H9 (cell line): ENCODE measurements at regions not wholly inside any gene's neighbourhood (a gene's known extent, or its start where the extent isn't known, plus 50 kb on each side); places are given as distances from the start of the nearest gene placed in this dataset.

Experiments
- DNase-seq: peaks from one replicate; pipeline ENCODE4 v3.0.0-alpha.2; 2017
- H2AFZ ChIP-seq: one replicate; pipeline ENCODE4 v1.6.1; 2013; ENCODE audit warnings: mild to moderate bottlenecking, low read length, control low read depth, moderate library complexity
- H2AK5ac ChIP-seq: 2 replicates; pipeline ENCODE4 v1.6.1; 2013; ENCODE audit warnings: low read length, control low read depth, mixed read lengths; ENCODE audit not compliant: insufficient read length
- H2BK120ac ChIP-seq: one replicate; pipeline ENCODE4 v1.6.1; 2013; ENCODE audit warnings: low read depth, mild to moderate bottlenecking, low read length, control low read depth, inconsistent platforms; ENCODE audit not compliant: poor library complexity, severe bottlenecking
- H2BK12ac ChIP-seq: 2 replicates; pipeline ENCODE4 v1.6.1; 2013; ENCODE audit warnings: low read length, control low read depth, mixed read lengths, low read depth; ENCODE audit not compliant: insufficient read length
- H2BK15ac ChIP-seq: 2 replicates; pipeline ENCODE4 v1.6.1; 2013; ENCODE audit warnings: low read depth, low read length, control low read depth
- H2BK20ac ChIP-seq: one replicate; pipeline ENCODE4 v1.6.1; 2013; ENCODE audit warnings: low read depth, mild to moderate bottlenecking, low read length, control low read depth, inconsistent platforms; ENCODE audit not compliant: poor library complexity, severe bottlenecking
- H2BK5ac ChIP-seq: 2 replicates; pipeline ENCODE4 v1.6.1; 2013; ENCODE audit warnings: low read length, control low read depth, mixed read lengths; ENCODE audit not compliant: insufficient read length
- H3K14ac ChIP-seq: 2 replicates; pipeline ENCODE4 v1.6.1; 2013; ENCODE audit warnings: low read length, control low read depth; ENCODE audit not compliant: insufficient read depth
- H3K18ac ChIP-seq: 2 replicates; pipeline ENCODE4 v1.6.1; 2013; ENCODE audit warnings: low read depth, mild to moderate bottlenecking, mixed read lengths, low read length, control low read depth; ENCODE audit not compliant: insufficient read length
- H3K23ac ChIP-seq: 2 replicates; pipeline ENCODE4 v1.6.1; 2013; ENCODE audit warnings: low read length, control low read depth, mixed read lengths, low read depth; ENCODE audit not compliant: insufficient read length
- H3K23me2 ChIP-seq: 2 replicates; pipeline ENCODE4 v1.6.1; 2013; ENCODE audit warnings: low read depth, mild to moderate bottlenecking, mixed read lengths, low read length, control low read depth; ENCODE audit not compliant: insufficient read length, poor library complexity, severe bottlenecking
- H3K27ac ChIP-seq: 2 replicates; pipeline ENCODE4 v1.5.1; 2013; ENCODE audit warnings: low read length, control low read depth, mixed read lengths, low read depth; ENCODE audit not compliant: insufficient read length
- H3K27me3 ChIP-seq: 2 replicates; pipeline ENCODE4 v1.6.1; 2013; ENCODE audit warnings: low read length, control low read depth, inconsistent platforms; ENCODE audit not compliant: insufficient read depth
- H3K4ac ChIP-seq: 2 replicates; pipeline ENCODE4 v1.6.1; 2013; ENCODE audit warnings: low read depth, mild to moderate bottlenecking, control low read depth, inconsistent platforms, low read length, moderate library complexity
- H3K4me1 ChIP-seq: 2 replicates; pipeline ENCODE4 v1.6.1; 2013; ENCODE audit warnings: low read length, control low read depth, inconsistent platforms; ENCODE audit not compliant: insufficient read depth
- H3K4me2 ChIP-seq: 2 replicates; pipeline ENCODE4 v1.6.1; 2013; ENCODE audit warnings: low read length, control low read depth, mixed read lengths; ENCODE audit not compliant: insufficient read length, insufficient read depth
- H3K56ac ChIP-seq: 2 replicates; pipeline ENCODE4 v1.6.1; 2013; ENCODE audit warnings: low read depth, mild to moderate bottlenecking, mixed read lengths, low read length, control low read depth; ENCODE audit not compliant: insufficient read length
- H3K79me1 ChIP-seq: 2 replicates; pipeline ENCODE4 v1.6.1; 2013; ENCODE audit warnings: low read depth, mild to moderate bottlenecking, moderate library complexity, low read length, control low read depth, inconsistent platforms; ENCODE audit not compliant: insufficient read depth, poor library complexity, severe bottlenecking
- H3K79me2 ChIP-seq: 2 replicates; pipeline ENCODE4 v1.6.1; 2013; ENCODE audit warnings: low read length, control low read depth, inconsistent platforms; ENCODE audit not compliant: insufficient read depth
- H3K9ac ChIP-seq: 2 replicates; pipeline ENCODE4 v1.6.1; 2013; ENCODE audit warnings: low read length, control low read depth, mixed read lengths; ENCODE audit not compliant: insufficient read length; ENCODE audit errors: extremely low read depth
- H3K9me3 ChIP-seq: one replicate; pipeline ENCODE4 v1.6.1; 2013; ENCODE audit warnings: low read depth, low read length, inconsistent platforms; ENCODE audit not compliant: control insufficient read depth
- H3T11ph ChIP-seq: one replicate; pipeline ENCODE4 v1.6.1; 2013; ENCODE audit warnings: mild to moderate bottlenecking, low read length, control low read depth, inconsistent platforms
- H4K20me1 ChIP-seq: one replicate; pipeline ENCODE4 v1.6.1; 2013; ENCODE audit not compliant: control insufficient read depth, insufficient read length, insufficient read depth
- H4K5ac ChIP-seq: 2 replicates; pipeline ENCODE4 v1.6.1; 2013; ENCODE audit warnings: low read depth, mild to moderate bottlenecking, mixed read lengths, low read length, control low read depth; ENCODE audit not compliant: insufficient read length
- H4K8ac ChIP-seq: replicated peaks from 2 replicates; pipeline ENCODE4 v1.6.1; 2013; ENCODE audit warnings: low read length, control low read depth, mixed read lengths, low read depth; ENCODE audit not compliant: insufficient read length
- H4K91ac ChIP-seq: 2 replicates; pipeline ENCODE4 v1.6.1; 2013; ENCODE audit warnings: low read depth, mild to moderate bottlenecking, moderate library complexity, mixed read lengths, low read length, control low read depth; ENCODE audit not compliant: insufficient read length
- H3K27ac Mint-ChIP-seq, 3 experiments: 2 replicates in 2 of 3; 3 replicates in 1 of 3; pipeline ENCODE4 v1.8.0; 2020 to 2021; ENCODE audit warnings: mixed read lengths in 3 of 3, mild to moderate bottlenecking in 1 of 3, moderate library complexity in 1 of 3
- H3K27me3 Mint-ChIP-seq: 2 replicates; pipeline ENCODE4 v1.8.0; 2021; ENCODE audit warnings: low read depth, mild to moderate bottlenecking, moderate library complexity, mixed read lengths
- H3K36me3 Mint-ChIP-seq, 3 experiments: 2 replicates in 2 of 3; 3 replicates in 1 of 3; pipeline ENCODE4 v1.8.0; 2020 to 2021; ENCODE audit warnings: low read depth in 3 of 3, mixed read lengths in 3 of 3; ENCODE audit not compliant: insufficient read depth in 1 of 3
- H3K4me1 Mint-ChIP-seq, 2 experiments: 2 replicates each; pipeline ENCODE4 v1.8.0; 2020; ENCODE audit warnings: mixed read lengths in 2 of 2
- H3K4me3 Mint-ChIP-seq, 2 experiments: 2 replicates in 1 of 2; 3 replicates in 1 of 2; pipeline ENCODE4 v1.8.0; 2020 to 2021; ENCODE audit warnings: mild to moderate bottlenecking in 2 of 2, mixed read lengths in 2 of 2, moderate library complexity in 1 of 2
- H3K9me3 Mint-ChIP-seq, 2 experiments: 2 replicates in 1 of 2; 3 replicates in 1 of 2; pipeline ENCODE4 v1.8.0; 2020; ENCODE audit warnings: mild to moderate bottlenecking in 2 of 2, mixed read lengths in 2 of 2, moderate library complexity in 1 of 2
- WGBS: extraction: QIAGEN DNeasy Blood & Tissue Kit; methylation state at CpG from one replicate; pipeline ENCODE4 v1.1.7; 2013; ENCODE audit warnings: missing lambda C conversion rate, low lambda C conversion rate, mixed read lengths; ENCODE audit not compliant: insufficient read length; ENCODE audit errors: extremely low coverage; 5-methylcytosine and 5-hydroxymethylcytosine counted together
- TF ChIP-seq, protein P1 (sequence below): fragments of 200-600 bp; sonication (generic); conservative IDR thresholded peaks from 3 replicates; pipeline ENCODE4 v1.8.0; 2021; ENCODE audit warnings: antibody characterized with exemption, mild to moderate bottlenecking

DNA sequence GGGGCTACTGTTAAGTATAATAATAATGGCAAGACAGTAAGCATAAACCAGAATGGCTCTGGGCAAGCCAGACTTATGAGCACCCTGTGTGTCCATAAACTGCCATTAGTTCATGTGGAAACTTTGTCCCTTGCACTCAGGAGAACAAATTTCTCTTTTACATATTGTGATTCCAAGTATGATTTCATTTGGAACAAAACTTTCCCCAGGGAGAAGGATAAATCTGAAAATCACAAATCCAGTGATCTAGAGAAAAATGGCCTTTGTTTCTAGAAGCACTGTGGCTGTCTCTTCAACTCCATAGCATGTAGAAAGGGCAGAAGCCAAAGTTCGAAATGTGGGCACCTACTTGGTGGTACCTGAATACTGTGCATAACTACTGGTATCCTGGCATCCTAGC lies 823.7 kb upstream of the SOX11 start:
- no peak overlapping the region for H3K56ac ChIP-seq
- H3K36me3 Mint-ChIP-seq, result no peaks in the 10 kb centered on the region

More for the DNA sequence above, 823.7 kb upstream of the SOX11 start:
- no peak overlapping the region for H3K14ac ChIP-seq
- WGBS, result no CpG with 5 or more reads among the region's 1 CpG
- H3K79me1 ChIP-seq, result no peaks in the 10 kb centered on the region
- no peak overlapping the region for H2BK20ac ChIP-seq
- no peak overlapping the region; a peak in 1 of 7 replicates for H3K27ac Mint-ChIP-seq
- H3K4me1 Mint-ChIP-seq, result peaks cover 0 to 3% of the 10 kb centered on the region in 2 experiments; a peak in 1 of 4 replicates
- H3K27me3 Mint-ChIP-seq, result no peaks in the 10 kb centered on the region
- no peak overlapping the region for H3K18ac ChIP-seq
- no peaks in the 10 kb centered on the region for H3K4me1 ChIP-seq
- H2AK5ac ChIP-seq, result no peak overlapping the region
- H4K20me1 ChIP-seq, result no peaks in the 10 kb centered on the region
- H3K4me2 ChIP-seq, result no peak overlapping the region
- H2BK15ac ChIP-seq, result no peak overlapping the region
- H4K5ac ChIP-seq, result no peak overlapping the region
- H3K9me3 Mint-ChIP-seq, result no peaks in the 10 kb centered on the region; a peak in 1 of 5 replicates
- no peak overlapping the region for H3K4me3 Mint-ChIP-seq
- H2BK120ac ChIP-seq, result no peak overlapping the region
- no peak overlapping the region for H4K91ac ChIP-seq
- no peak overlapping the region for H2AFZ ChIP-seq
- H3K4ac ChIP-seq, result no peak overlapping the region
- H3K9me3 ChIP-seq, result no peaks in the 10 kb centered on the region
- no peak overlapping the region for H2BK5ac ChIP-seq
- H3K9ac ChIP-seq, result no peak overlapping the region
- no peak overlapping the region for H4K8ac ChIP-seq
- H3K27ac ChIP-seq, result no peak overlapping the region
- no peak overlapping the region for H2BK12ac ChIP-seq
- no peak for DNase-seq
- H3T11ph ChIP-seq, result no peak overlapping the region
- no peaks in the 10 kb centered on the region for H3K79me2 ChIP-seq
- H3K23ac ChIP-seq, result no peak overlapping the region
- TF ChIP-seq, protein P1, sequence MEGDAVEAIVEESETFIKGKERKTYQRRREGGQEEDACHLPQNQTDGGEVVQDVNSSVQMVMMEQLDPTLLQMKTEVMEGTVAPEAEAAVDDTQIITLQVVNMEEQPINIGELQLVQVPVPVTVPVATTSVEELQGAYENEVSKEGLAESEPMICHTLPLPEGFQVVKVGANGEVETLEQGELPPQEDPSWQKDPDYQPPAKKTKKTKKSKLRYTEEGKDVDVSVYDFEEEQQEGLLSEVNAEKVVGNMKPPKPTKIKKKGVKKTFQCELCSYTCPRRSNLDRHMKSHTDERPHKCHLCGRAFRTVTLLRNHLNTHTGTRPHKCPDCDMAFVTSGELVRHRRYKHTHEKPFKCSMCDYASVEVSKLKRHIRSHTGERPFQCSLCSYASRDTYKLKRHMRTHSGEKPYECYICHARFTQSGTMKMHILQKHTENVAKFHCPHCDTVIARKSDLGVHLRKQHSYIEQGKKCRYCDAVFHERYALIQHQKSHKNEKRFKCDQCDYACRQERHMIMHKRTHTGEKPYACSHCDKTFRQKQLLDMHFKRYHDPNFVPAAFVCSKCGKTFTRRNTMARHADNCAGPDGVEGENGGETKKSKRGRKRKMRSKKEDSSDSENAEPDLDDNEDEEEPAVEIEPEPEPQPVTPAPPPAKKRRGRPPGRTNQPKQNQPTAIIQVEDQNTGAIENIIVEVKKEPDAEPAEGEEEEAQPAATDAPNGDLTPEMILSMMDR, result no peak
- no peaks in the 10 kb centered on the region for H3K23me2 ChIP-seq
- H3K27me3 ChIP-seq, result no peaks in the 10 kb centered on the region
